SK-N-MC (cell line): ENCODE measurements at regions not wholly inside any gene's neighbourhood (a gene's known extent, or its start where the extent isn't known, plus 50 kb on each side); places are given as distances from the start of the nearest gene placed in this dataset.

Experiments
- EZH2 ChIP-seq: fragments of 200-600 bp; sonication (generic); IDR thresholded peaks from one replicate; pipeline ENCODE4 v1.6.1; 2017; ENCODE audit warnings: antibody characterized with exemption
- FOXP2 ChIP-seq: optimal IDR thresholded peaks from 2 replicates; pipeline ENCODE3; 2011; ENCODE audit warnings: mild to moderate bottlenecking, moderate library complexity; ENCODE audit not compliant: insufficient read depth; ENCODE audit errors: extremely low read length, control extremely low read depth
- POLR2AphosphoS5 ChIP-seq: IDR thresholded peaks from 2 replicates; pipeline ENCODE4 v1.6.1; 2012; ENCODE audit warnings: mild to moderate bottlenecking, low read depth, low read length, borderline replicate concordance

DNA sequence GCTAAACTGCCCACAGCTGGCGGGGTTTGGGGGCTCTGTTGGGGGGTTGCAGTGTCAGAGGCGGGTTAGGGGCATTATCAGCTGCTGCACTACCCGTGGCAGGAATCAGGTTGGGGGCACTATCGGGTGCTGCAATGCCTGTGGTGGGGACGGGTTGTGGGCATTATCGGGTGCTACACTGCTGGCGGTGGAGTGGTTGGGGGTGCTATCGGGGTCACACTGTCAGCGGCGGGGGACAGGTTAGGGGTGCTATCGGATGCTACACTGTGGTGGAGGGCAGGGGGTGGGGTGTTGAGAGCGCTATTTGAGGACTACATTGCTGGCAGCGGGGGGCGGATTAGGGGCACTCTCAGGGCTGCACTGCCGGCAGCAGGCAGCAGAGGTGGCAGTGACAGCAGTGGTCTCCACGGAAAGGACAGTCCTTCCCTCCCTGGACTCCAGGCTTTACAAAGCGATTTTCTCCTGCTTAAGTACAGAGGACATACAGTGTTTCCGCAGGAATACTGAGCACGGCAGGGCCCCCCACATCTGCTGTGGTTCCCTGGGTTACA lies 119.5 kb upstream of the VPREB1 start:
- TF ChIP-seq POLR2AphosphoS5: no peak
- TF ChIP-seq EZH2: no peak
- no peak for TF ChIP-seq FOXP2
